ENCODE measurements at regions not wholly inside any gene's neighbourhood (a gene's known extent, or its start where the extent isn't known, plus 50 kb on each side); places are given as distances from the start of the nearest gene placed in this dataset.

GRCh38 chr14:40911141-40911540 is 695.5 kb upstream of the LRFN5 start:
- no peak for DNase-seq (ENCODE audit: low spot score in 2 of 2)
- no peak overlapping the region for H3K4me3 ChIP-seq (ENCODE audit: low read depth, poor library complexity, severe bottlenecking)
- 78 to 82% methylated on average over 4 of the region's 4 CpGs for WGBS, 2 donors
- TF ChIP-seq POLR2A (IDR thresholded peaks at IDR 0.05), result no peak
- TF ChIP-seq, protein P1, sequence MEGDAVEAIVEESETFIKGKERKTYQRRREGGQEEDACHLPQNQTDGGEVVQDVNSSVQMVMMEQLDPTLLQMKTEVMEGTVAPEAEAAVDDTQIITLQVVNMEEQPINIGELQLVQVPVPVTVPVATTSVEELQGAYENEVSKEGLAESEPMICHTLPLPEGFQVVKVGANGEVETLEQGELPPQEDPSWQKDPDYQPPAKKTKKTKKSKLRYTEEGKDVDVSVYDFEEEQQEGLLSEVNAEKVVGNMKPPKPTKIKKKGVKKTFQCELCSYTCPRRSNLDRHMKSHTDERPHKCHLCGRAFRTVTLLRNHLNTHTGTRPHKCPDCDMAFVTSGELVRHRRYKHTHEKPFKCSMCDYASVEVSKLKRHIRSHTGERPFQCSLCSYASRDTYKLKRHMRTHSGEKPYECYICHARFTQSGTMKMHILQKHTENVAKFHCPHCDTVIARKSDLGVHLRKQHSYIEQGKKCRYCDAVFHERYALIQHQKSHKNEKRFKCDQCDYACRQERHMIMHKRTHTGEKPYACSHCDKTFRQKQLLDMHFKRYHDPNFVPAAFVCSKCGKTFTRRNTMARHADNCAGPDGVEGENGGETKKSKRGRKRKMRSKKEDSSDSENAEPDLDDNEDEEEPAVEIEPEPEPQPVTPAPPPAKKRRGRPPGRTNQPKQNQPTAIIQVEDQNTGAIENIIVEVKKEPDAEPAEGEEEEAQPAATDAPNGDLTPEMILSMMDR (IDR thresholded peaks at IDR 0.05), result no peak
- intact Hi-C loops (cut with DNase I; ENCODE audit: low total_unique reads), result no loop called here

DNA sequence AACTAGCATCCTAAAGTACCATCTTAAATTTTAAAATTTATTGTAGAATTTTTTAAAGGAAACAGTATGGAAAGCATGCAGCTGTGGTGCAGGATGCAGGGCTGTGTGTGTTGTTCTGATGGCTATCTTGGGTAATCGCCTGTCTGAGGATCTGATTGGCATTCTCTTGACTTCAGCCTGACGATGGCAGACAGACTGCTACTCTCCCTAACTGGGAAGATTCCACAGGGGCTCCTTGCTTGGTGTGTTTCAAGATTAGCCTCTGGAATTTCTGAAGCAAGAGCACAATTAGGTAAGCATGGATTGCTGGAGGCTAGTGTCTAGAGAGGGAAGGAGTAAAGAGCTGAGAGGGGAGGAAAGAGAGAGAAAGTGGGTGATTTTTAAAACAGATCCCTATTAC is 696.8 kb upstream of the LRFN5 start:
- TF ChIP-seq POLR2A (IDR thresholded peaks at IDR 0.05), result no peak
- TF ChIP-seq, protein P1 (IDR thresholded peaks at IDR 0.05), result no peak
- intact Hi-C loops (cut with DNase I; ENCODE audit: low total_unique reads), result no loop called here
- WGBS, 2 donors, result 12 to 15% methylated on average over 2 of the region's 2 CpGs
- no peak overlapping the region for H3K4me3 ChIP-seq (ENCODE audit: low read depth, poor library complexity, severe bottlenecking)
- no peak for DNase-seq (ENCODE audit: low spot score in 2 of 2)

- TF ChIP-seq, protein P1 (IDR thresholded peaks at IDR 0.05), result no peak
- TF ChIP-seq POLR2A (IDR thresholded peaks at IDR 0.05), result no peak
- DNase-seq (ENCODE audit: low spot score in 2 of 2), result no peak
- H3K4me3 ChIP-seq (ENCODE audit: low read depth, poor library complexity, severe bottlenecking), result no peak overlapping the region
- intact Hi-C loops (cut with DNase I; ENCODE audit: low total_unique reads), result no loop called here
Observed at GRCh38 chr14:40903709-40904108, 703.0 kb upstream of the LRFN5 start.

DNA sequence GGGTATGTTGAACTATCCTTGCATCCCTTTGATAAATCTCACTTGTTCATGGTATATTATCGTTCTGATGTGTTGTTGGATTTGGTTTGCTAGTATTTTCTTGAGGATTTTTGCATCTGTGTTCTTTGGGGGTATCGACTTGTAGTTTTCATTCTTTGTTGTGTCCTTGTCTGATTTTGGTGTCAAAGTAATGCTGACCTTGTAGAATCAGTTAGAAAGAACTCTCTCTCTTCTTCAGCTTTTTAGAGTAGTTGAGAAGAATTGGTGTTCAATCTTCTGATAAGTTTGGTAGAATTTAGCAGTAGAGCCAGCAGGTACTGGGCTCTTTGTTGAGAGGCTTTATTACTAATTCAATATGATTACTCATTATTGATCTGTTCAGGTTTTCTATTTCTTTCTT is 707.2 kb upstream of the LRFN5 start:
- no peak for TF ChIP-seq POLR2A (IDR thresholded peaks at IDR 0.05)
- TF ChIP-seq, protein P1 (IDR thresholded peaks at IDR 0.05), result no peak
- DNase-seq (ENCODE audit: low spot score in 2 of 2), result no peak
- intact Hi-C loops (cut with DNase I; ENCODE audit: low total_unique reads), result no loop called here
- 32 to 78% methylated on average over 2 of the region's 2 CpGs for WGBS, 2 donors
- no peak overlapping the region for H3K4me3 ChIP-seq (ENCODE audit: low read depth, poor library complexity, severe bottlenecking)

DNA sequence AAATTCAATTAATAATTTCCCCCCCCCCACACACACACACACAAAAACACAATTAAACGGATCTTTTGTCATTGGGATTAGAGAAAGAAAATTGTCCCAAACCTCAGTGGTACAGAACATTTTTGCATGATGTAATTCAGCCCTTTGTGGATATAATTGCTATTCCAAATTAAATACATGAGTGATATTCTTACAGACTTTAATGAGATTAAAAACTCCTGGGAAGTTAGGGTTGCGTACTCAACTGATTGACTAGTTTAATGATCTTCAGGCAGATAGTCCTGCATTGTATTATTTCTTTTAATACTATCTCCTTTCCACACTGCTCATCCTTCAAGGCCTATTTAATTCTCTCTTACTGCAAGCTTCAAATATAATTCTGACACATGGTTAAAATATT is 711.8 kb upstream of the LRFN5 start:
- DNase-seq (ENCODE audit: low spot score in 2 of 2), result no peak
- no peak overlapping the region for H3K4me3 ChIP-seq (ENCODE audit: low read depth, poor library complexity, severe bottlenecking)
- TF ChIP-seq, protein P1 (IDR thresholded peaks at IDR 0.05), result no peak
- no peak for TF ChIP-seq POLR2A (IDR thresholded peaks at IDR 0.05)
- WGBS, 2 donors, result 74 to 84% methylated on average over 2 of the region's 2 CpGs
- intact Hi-C loops (cut with DNase I; ENCODE audit: low total_unique reads), result no loop called here

GRCh38 chr14:40889126-40889525 is 717.5 kb upstream of the LRFN5 start:
- intact Hi-C loops (cut with DNase I; ENCODE audit: low total_unique reads), result no loop called here
- no peak for TF ChIP-seq POLR2A (IDR thresholded peaks at IDR 0.05)
- TF ChIP-seq, protein P1 (IDR thresholded peaks at IDR 0.05), result no peak
- DNase-seq (ENCODE audit: low spot score in 2 of 2), result no peak
- H3K4me3 ChIP-seq (ENCODE audit: low read depth, poor library complexity, severe bottlenecking), result no peak overlapping the region
